Panc1 (cell line): ENCODE measurements at regions not wholly inside any gene's neighbourhood (a gene's known extent, or its start where the extent isn't known, plus 50 kb on each side); places are given as distances from the start of the nearest gene placed in this dataset.

Source experiments
- ATAC-seq: fragments of 200-7000 bp; cut with Tn5 transposase; 2 replicates; pipeline ENCODE4 v1.9.1; 2020; ENCODE audit warnings: mild to moderate bottlenecking, moderate library complexity
- BruUV-seq: library from RNA; stranded (reverse); fragments of 400-500 nt; replicated peaks from 2 replicates; lab custom pipeline; 2021; lab: Mats Ljungman, UMichigan
- CTCF ChIA-PET: fragments of 300-600 bp; sonication (Branson Sonifier 250); formaldehyde crosslinking; loops from one replicate; lab custom pipeline; 2022; ENCODE audit warnings: antibody characterized with exemption; lab: Charles Lee
- POLR2A ChIA-PET: fragments of 300-600 bp; sonication (Branson Sonifier 250); formaldehyde crosslinking; loops from one replicate; lab custom pipeline; 2022; ENCODE audit warnings: antibody characterized with exemption; lab: Charles Lee
- DNase-seq: peaks from one replicate; pipeline ENCODE4 v3.0.0-alpha.2; 2010; ENCODE audit warnings: low read depth, low spot score
- H3K27ac ChIP-seq: 2 replicates; pipeline ENCODE4 v1.5.1; 2011; ENCODE audit warnings: mild to moderate bottlenecking, low read length, inconsistent platforms
- H3K27me3 ChIP-seq: fragments of 200-500 bp; sonication (Bioruptor generic); 2 replicates; pipeline ENCODE4 v1.6.0; 2014; ENCODE audit warnings: low read length, inconsistent platforms; ENCODE audit not compliant: control insufficient read depth, insufficient read depth
- H3K36me3 ChIP-seq: fragments of 200-500 bp; sonication (Bioruptor generic); 2 replicates; pipeline ENCODE4 v1.5.1; 2014; ENCODE audit warnings: inconsistent platforms, mild to moderate bottlenecking, low read length, moderate library complexity; ENCODE audit not compliant: control insufficient read depth, insufficient read depth
- H3K4me1 ChIP-seq: 2 replicates; pipeline ENCODE4 v1.5.1; 2011; ENCODE audit warnings: inconsistent platforms, mild to moderate bottlenecking, low read length, moderate library complexity; ENCODE audit not compliant: control insufficient read depth, insufficient read depth
- H3K4me3 ChIP-seq, 2 experiments: 2 replicates each; pipeline ENCODE4 v1.5.1; 2011 to 2012; ENCODE audit warnings: low read depth in 2 of 2, low read length in 2 of 2, mild to moderate bottlenecking in 2 of 2, inconsistent platforms in 1 of 2, moderate library complexity in 1 of 2
- H3K9me3 ChIP-seq: fragments of 200-500 bp; sonication (Bioruptor generic); 2 replicates; pipeline ENCODE4 v1.5.1; 2014; ENCODE audit warnings: low read depth, mild to moderate bottlenecking, inconsistent platforms, low read length, moderate library complexity; ENCODE audit not compliant: control insufficient read depth, insufficient read depth
- CTCF ChIP-seq: fragments of 450-650 bp; IDR thresholded peaks from 2 replicates; pipeline ENCODE4 v1.5.1; 2017; ENCODE audit warnings: mild to moderate bottlenecking
- POLR2AphosphoS5 ChIP-seq: IDR thresholded peaks from 2 replicates; pipeline ENCODE4 v1.6.1; 2012; ENCODE audit warnings: mild to moderate bottlenecking, low read depth, low read length, moderate library complexity
- REST ChIP-seq, 2 experiments: IDR thresholded peaks; 2 replicates each; pipeline ENCODE4 v1.6.1; 2011 to 2012; ENCODE audit warnings: low read depth in 2 of 2, control low read depth in 1 of 2, low read length in 1 of 2, mild to moderate bottlenecking in 1 of 2, moderate library complexity in 1 of 2; ENCODE audit not compliant: insufficient read depth in 1 of 2
- TCF7L2 ChIP-seq: IDR thresholded peaks from 2 replicates; pipeline ENCODE4 v1.6.1; 2011; ENCODE audit warnings: mild to moderate bottlenecking, low read depth, low read length, inconsistent platforms
- in situ Hi-C: cut with HindIII; loops from 2 replicates; pipeline ENCODE4 v1.10.0; 2016; ENCODE audit warnings: low sequenced_read_pairs, low pct_unique_long_range_greater_than_20kb
- intact Hi-C: fragments of 100-400 bp; cut with micrococcal nuclease; formaldehyde crosslinking; loops from one replicate; pipeline ENCODE4 v1.10.0; 2022; ENCODE audit not compliant: unreplicated experiment

GRCh38 chr2:106631281-106631680 is 144.1 kb downstream of the CD8B2 start:
- Histone ChIP-seq H3K4me1 (no peaks in the 10 kb centered on the region), H3K36me3 (no peaks in the 10 kb centered on the region), H3K27ac (no peak overlapping the region), H3K27me3 (no peaks in the 10 kb centered on the region; the same call in 1 of the 2 replicates), H3K9me3 (no peaks in the 10 kb centered on the region), H3K4me3 (no peak overlapping the region)
- TF ChIP-seq CTCF (no peak), POLR2AphosphoS5 (no peak), TCF7L2 (no peak), REST (IDR thresholded peaks at IDR 0.05; ENCODE audit: insufficient read depth in 1 of 2, low read depth in 2 of 2, low read length in 1 of 2) (no peak)
- POLR2A ChIA-PET = no interaction called here
- DNase-seq (no peak), ATAC-seq (no peak)
- BruUV-seq = no TSS peak
- CTCF ChIA-PET = no interaction called here
- intact Hi-C loops = loop anchor here (10.0 kb wide), 2 partner anchors 1304 to 1564 kb away; no protein-coding TSS in a partner anchor
- in situ Hi-C loops = no loop called here

GRCh38 chr2:106638043-106638442 is 150.9 kb downstream of the CD8B2 start:
- Histone ChIP-seq H3K4me1 (no peaks in the 10 kb centered on the region), H3K27me3 (no peaks in the 10 kb centered on the region; the same call in 1 of the 2 replicates), H3K36me3 (no peaks in the 10 kb centered on the region), H3K4me3 (no peak overlapping the region), H3K27ac (no peak overlapping the region), H3K9me3 (no peaks in the 10 kb centered on the region)
- ATAC-seq (no peak), DNase-seq (no peak)
- intact Hi-C loops = loop anchor here (10.0 kb wide), 2 partner anchors 1297 to 1557 kb away; no protein-coding TSS in a partner anchor
- TF ChIP-seq REST (IDR thresholded peaks at IDR 0.05; ENCODE audit: insufficient read depth in 1 of 2, low read depth in 2 of 2, low read length in 1 of 2) (no peak), CTCF (peak; percentile 47; the same call in 1 of the 2 replicates)
- no TSS peak for BruUV-seq
- ChIA-PET POLR2A (no interaction called here), CTCF (no interaction called here)
- in situ Hi-C loops = no loop called here
